ENCODE measurements at regions not wholly inside any gene's neighbourhood (a gene's known extent, or its start where the extent isn't known, plus 50 kb on each side); places are given as distances from the start of the nearest gene placed in this dataset.

GRCh38 chr6:145139895-145140294 lies 595.4 kb downstream of the EPM2A start:
- Mint-ChIP-seq H3K27ac (no peak overlapping the region), H3K4me1 (ENCODE audit: low read depth) (no peaks in the 10 kb centered on the region), H3K27me3 (peaks cover 22% of the 10 kb centered on the region), H3K4me3 (no peak overlapping the region), H3K9me3 (no peaks in the 10 kb centered on the region), H3K36me3 (ENCODE audit: low read depth) (no peaks in the 10 kb centered on the region)
- TF ChIP-seq CTCF (IDR thresholded peaks at IDR 0.05) = no peak
- ATAC-seq (ENCODE audit: poor library complexity) = no peak
- ChIA-PET CTCF (no interaction called here), POLR2A (no interaction called here)
- H3K9me3 ChIP-seq (ENCODE audit: control insufficient read depth in 1 of 2, insufficient read depth in 1 of 2, low read length in 2 of 2) = no peaks in the 10 kb centered on the region
- no peak overlapping the region for H3K27ac ChIP-seq (ENCODE audit: low read depth in 1 of 2, low read length in 2 of 2)
- H3K4me3 ChIP-seq (ENCODE audit: low read length) = no peak overlapping the region
- H3K36me3 ChIP-seq (ENCODE audit: insufficient read depth, low read length) = no peaks in the 10 kb centered on the region
- intact Hi-C loops (cut with DNase I, micrococcal nuclease) = no loop called here
- peaks cover 3 to 6% of the 10 kb centered on the region in 2 experiments for H3K27me3 ChIP-seq (ENCODE audit: control insufficient read depth in 1 of 2, insufficient read depth in 2 of 2, low read length in 2 of 2)
- DNase-seq = no peak
- H3K4me1 ChIP-seq (ENCODE audit: insufficient read depth, low read length) = no peaks in the 10 kb centered on the region

GRCh38 chr6:145141572-145141971 lies 593.7 kb downstream of the EPM2A start:
- no peaks in the 10 kb centered on the region for H3K36me3 Mint-ChIP-seq (ENCODE audit: low read depth)
- Histone ChIP-seq H3K9me3 (ENCODE audit: control insufficient read depth in 1 of 2, insufficient read depth in 1 of 2, low read length in 2 of 2) (no peaks in the 10 kb centered on the region), H3K27me3 (ENCODE audit: control insufficient read depth in 1 of 2, insufficient read depth in 2 of 2, low read length in 2 of 2) (peaks cover 3 to 6% of the 10 kb centered on the region in 2 experiments), H3K4me3 (ENCODE audit: low read length) (no peak overlapping the region), H3K4me1 (ENCODE audit: insufficient read depth, low read length) (no peaks in the 10 kb centered on the region), H3K36me3 (ENCODE audit: insufficient read depth, low read length) (no peaks in the 10 kb centered on the region), H3K27ac (ENCODE audit: low read depth in 1 of 2, low read length in 2 of 2) (no peak overlapping the region)
- DNase-seq (no peak), ATAC-seq (ENCODE audit: poor library complexity) (no peak)
- H3K9me3 Mint-ChIP-seq = no peaks in the 10 kb centered on the region
- no peak overlapping the region for H3K27ac Mint-ChIP-seq
- CTCF ChIA-PET = no interaction called here
- H3K4me3 Mint-ChIP-seq = no peak overlapping the region
- POLR2A ChIA-PET = no interaction called here
- peaks cover 15% of the 10 kb centered on the region for H3K27me3 Mint-ChIP-seq
- intact Hi-C loops (cut with DNase I, micrococcal nuclease) = no loop called here
- H3K4me1 Mint-ChIP-seq (ENCODE audit: low read depth) = no peaks in the 10 kb centered on the region
- no peak for TF ChIP-seq CTCF (IDR thresholded peaks at IDR 0.05)

- no peak for TF ChIP-seq CTCF (IDR thresholded peaks at IDR 0.05)
- Histone ChIP-seq H3K27me3 (ENCODE audit: control insufficient read depth in 1 of 2, insufficient read depth in 2 of 2, low read length in 2 of 2) (peaks cover 3 to 6% of the 10 kb centered on the region in 2 experiments), H3K9me3 (ENCODE audit: control insufficient read depth in 1 of 2, insufficient read depth in 1 of 2, low read length in 2 of 2) (no peaks in the 10 kb centered on the region), H3K36me3 (ENCODE audit: insufficient read depth, low read length) (no peaks in the 10 kb centered on the region), H3K4me3 (ENCODE audit: low read length) (no peak overlapping the region), H3K27ac (ENCODE audit: low read depth in 1 of 2, low read length in 2 of 2) (no peak overlapping the region), H3K4me1 (ENCODE audit: insufficient read depth, low read length) (no peaks in the 10 kb centered on the region)
- CTCF ChIA-PET = no interaction called here
- no peak for ATAC-seq (ENCODE audit: poor library complexity)
- Mint-ChIP-seq H3K4me3 (no peak overlapping the region), H3K27ac (no peak overlapping the region), H3K9me3 (no peaks in the 10 kb centered on the region), H3K4me1 (ENCODE audit: low read depth) (no peaks in the 10 kb centered on the region), H3K36me3 (ENCODE audit: low read depth) (no peaks in the 10 kb centered on the region), H3K27me3 (peaks cover 10% of the 10 kb centered on the region)
- DNase-seq = no peak
- intact Hi-C loops (cut with DNase I, micrococcal nuclease) = no loop called here
- POLR2A ChIA-PET = no interaction called here
These were observed 592.4 kb downstream of the EPM2A start for GRCh38 chr6:145142958-145143357.

Data from CD4-positive, alpha-beta T cell (primary cell).